ENCODE measurements at regions not wholly inside any gene's neighbourhood (a gene's known extent, or its start where the extent isn't known, plus 50 kb on each side); places are given as distances from the start of the nearest gene placed in this dataset.
A peak's percentile ranks its signal among the peaks of the same experiment; 100 is the strongest.

- no peak for TF ChIP-seq CTCF (conservative IDR thresholded peaks at IDR 0.05; ENCODE audit: low read depth, low read length)
- no peak overlapping the region for H3K4me3 ChIP-seq (ENCODE audit: low read depth, low read length)
- DNase-seq (ENCODE audit: low read depth) = peak; percentile 54
Observed at GRCh38 chr22:22168190-22168940, 76.2 kb upstream of the VPREB1 start.

- DNase-seq (ENCODE audit: low read depth) = no peak
- TF ChIP-seq CTCF (conservative IDR thresholded peaks at IDR 0.05; ENCODE audit: low read depth, low read length) = no peak
- no peak overlapping the region for H3K4me3 ChIP-seq (ENCODE audit: low read depth, low read length)
Observed at GRCh38 chr22:22167791-22168189, 76.8 kb upstream of the VPREB1 start.

- H3K4me3 ChIP-seq (ENCODE audit: low read depth, low read length) = no peak overlapping the region
- DNase-seq (ENCODE audit: low read depth) = no peak
- TF ChIP-seq CTCF (conservative IDR thresholded peaks at IDR 0.05; ENCODE audit: low read depth, low read length) = no peak
Observed at GRCh38 chr22:22166941-22167713, 77.5 kb upstream of the VPREB1 start.

GRCh38 chr22:22165936-22166710 is 78.5 kb upstream of the VPREB1 start:
- TF ChIP-seq CTCF (conservative IDR thresholded peaks at IDR 0.05; ENCODE audit: low read depth, low read length) = no peak
- no peak overlapping the region for H3K4me3 ChIP-seq (ENCODE audit: low read depth, low read length)
- DNase-seq (ENCODE audit: low read depth) = no peak

- peak; percentile 3 for TF ChIP-seq CTCF (conservative IDR thresholded peaks at IDR 0.05; ENCODE audit: low read depth, low read length)
- H3K4me3 ChIP-seq (ENCODE audit: low read depth, low read length) = no peak overlapping the region
- DNase-seq (ENCODE audit: low read depth) = no peak
Observed at GRCh38 chr22:22164541-22165272, 79.9 kb upstream of the VPREB1 start.

All from choroid plexus epithelial cell (primary cell).